Stimulated activated CD8-positive, alpha-beta memory T cell treated with anti-CD3 and anti-CD28 coated beads, Interleukin-4, amount 100 ng/mL, for 4 hours (primary cell): ENCODE measurements at regions not wholly inside any gene's neighbourhood (a gene's known extent, or its start where the extent isn't known, plus 50 kb on each side); places are given as distances from the start of the nearest gene placed in this dataset.

Experiments used
- DNase-seq, 2 donors: peaks; one replicate each; pipeline ENCODE4 v3.0.0-alpha.2; 2020; ENCODE audit warnings: low read depth in 2 of 2, low spot score in 1 of 2

DNA sequence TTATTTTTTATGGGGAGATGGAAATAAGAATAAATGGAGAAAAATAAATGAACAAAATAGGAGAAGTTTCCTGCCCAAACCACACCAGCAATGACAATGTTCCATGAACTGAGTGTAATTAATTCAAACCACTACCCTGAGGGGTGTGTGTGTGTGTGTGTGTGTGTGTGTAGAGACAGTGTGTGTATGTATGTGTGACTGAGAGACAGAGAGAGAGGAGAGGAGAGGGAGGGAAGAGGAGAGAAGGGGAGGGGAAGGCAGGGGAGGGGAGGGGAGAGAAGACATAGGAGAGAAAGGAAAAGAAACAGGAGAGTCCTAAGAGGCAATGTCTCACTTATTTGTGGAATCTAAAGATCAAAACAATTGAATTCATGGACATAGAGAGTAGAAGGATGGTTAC, 65.0 kb upstream of the POU2AF1 start:
- DNase-seq: no peak

DNA sequence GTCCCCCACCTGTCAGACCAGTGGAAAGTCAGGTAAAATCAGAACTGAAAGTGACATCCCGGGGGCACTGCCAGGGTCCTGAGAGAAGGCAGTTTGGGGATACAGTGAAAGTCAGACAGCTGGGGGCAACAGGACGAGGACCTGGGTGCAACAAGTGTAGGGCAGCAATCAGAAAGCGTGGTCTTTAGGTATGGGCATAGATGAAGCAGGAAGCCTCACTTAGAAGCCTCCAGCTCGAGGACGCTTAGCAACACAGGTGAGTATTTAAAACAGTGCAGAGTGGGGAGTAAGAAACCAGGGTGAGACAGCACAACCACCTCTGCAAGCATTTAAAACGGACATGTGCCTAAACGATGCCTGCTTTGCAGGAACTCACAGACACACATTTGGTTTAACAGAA, 64.6 kb upstream of the POU2AF1 start:
- no peak for DNase-seq

DNA sequence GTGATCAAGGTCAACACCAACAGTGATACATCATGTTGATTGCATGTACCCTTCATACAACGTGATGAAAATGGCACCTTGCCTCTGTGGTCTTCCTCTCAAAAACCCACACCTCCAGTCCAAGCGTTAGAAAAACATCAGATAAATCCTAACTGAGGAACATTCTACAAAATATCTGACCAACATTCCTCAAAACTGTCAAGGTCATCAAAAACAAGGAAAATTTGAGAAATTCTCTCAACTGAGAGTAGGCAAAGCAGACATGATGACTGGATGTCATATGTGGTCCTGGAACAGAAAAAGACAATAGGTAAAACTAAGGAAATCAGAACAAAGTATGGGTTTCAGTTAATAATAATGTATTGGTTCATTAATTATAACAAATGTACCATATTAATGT, 64.0 kb upstream of the POU2AF1 start:
- DNase-seq: no peak

DNA sequence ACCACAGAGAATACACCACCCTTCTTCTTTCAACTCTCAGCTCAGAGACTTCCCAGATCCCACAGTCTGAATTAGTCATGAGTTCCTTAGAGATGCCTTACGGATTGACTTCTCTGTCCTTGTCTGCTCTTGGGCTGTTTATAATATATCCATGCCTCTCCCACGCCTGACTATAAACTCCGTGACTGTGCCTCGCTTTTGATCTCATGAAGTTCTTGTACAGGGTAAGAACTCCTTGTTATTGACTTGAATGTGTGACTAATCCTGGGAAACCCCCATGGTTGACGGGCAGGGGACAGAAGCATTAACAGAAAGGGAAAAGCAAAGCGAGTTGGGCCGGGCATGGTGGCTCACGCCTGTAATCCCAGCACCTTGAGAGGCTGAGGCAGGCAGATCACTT, 62.4 kb upstream of the POU2AF1 start:
- DNase-seq: no peak

DNA sequence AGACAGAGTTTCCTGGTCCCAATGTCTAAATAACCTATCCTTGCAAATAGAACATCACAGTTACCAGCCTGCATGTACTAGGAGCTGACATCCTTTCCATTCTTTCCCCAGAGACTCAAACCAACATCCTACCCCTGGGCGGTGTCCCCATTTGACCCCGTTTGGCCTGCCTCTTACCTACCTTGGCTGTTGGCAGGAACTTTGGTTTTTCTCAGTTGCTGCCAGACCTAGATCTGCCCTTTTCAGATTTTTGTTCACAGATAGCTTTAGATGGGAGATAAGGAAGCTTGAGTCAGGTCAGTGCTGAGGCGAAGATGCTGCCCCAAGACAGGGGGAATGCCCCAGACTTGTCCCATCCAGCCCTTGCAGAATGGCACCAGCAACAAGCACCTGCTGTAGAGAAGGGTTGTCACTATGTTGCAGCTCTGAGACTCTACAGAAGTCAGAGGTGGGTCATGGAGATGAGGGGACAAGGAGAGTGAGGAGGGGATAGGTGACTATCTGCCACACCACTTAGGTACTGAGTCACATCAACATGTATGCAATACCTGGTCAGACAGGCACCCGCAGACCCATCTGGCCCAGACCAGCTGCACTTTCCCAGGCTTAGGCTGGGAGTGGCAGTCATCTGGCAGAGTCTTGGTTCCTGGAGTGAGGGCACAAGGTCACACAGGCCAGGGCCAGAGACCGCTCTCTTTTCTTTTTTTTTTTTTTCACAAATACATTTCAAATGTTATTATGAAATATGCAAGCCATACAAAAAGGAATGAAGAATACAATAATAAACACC, 61.5 kb upstream of the POU2AF1 start:
- no peak for DNase-seq

DNA sequence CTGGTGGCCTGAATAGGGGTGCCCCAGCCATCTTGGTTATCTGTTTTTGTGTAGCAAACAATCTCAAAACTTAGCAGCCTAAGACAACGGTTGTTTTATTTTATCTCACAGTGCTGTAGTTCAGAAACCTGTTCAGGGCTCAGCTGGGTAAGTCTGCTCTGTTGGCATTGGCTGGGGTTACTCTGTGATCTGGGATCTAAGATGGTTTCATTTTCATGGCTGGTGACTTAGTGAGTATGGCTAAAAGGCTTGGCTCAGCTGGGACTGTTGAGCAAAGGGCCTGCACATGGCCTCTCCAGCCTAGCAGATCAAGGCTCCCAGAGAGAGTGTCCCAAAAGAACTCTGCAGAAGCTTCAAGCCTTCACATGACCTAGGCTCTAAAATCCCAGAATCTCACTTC, 60.8 kb upstream of the POU2AF1 start:
- DNase-seq: no peak

DNA sequence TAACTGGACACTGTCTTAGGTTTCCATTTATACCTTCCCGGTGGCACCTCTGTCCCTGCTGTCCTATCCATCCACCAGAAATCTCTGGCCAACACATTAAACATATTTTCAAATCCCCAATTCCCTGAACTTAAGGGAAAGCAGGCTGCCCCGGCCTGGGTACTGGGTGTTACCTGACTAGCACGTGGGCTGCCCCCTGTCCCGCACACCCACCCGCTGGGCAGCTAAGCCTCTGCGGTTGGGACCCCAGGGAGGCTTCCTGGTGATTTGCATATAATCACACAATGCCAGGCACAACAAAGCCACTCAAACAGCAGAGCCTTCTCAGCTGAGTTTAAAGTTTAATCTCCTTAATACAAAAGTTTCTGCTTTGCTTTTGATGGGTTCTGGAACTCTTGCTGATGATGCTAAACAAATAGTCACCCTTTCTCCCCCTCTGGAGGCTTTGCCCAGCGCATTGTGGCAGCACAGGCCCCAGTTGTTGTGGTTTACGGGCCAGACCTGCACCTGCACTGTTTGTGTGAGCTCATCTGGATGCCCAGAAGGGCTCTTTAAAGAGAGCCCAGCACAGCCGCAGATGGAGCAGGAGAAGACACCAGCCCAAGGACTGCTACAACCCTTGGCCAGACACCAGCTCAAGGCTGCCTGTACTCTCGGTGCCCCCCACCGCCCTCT, 59.9 kb upstream of the POU2AF1 start:
- no peak for DNase-seq

DNA sequence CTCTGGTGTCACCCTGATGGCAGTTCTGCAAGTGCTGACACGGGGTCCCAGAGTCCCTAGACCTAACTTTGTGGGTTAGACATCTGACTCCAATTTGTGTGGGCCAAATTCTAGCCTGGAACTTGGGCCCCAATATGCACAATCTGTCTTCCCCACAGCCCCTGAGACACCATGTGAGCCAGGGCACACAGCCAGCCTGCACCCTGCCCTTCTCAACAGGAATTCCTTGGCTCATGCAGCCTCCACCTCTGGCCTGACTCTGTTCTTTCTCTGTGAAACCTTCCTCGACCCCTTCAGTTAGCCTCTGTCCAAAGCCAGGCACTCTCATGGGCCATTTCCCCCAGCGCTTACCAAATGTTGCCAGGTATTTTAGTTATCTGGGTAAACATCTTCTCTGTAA, 59.1 kb upstream of the POU2AF1 start:
- no peak for DNase-seq

DNA sequence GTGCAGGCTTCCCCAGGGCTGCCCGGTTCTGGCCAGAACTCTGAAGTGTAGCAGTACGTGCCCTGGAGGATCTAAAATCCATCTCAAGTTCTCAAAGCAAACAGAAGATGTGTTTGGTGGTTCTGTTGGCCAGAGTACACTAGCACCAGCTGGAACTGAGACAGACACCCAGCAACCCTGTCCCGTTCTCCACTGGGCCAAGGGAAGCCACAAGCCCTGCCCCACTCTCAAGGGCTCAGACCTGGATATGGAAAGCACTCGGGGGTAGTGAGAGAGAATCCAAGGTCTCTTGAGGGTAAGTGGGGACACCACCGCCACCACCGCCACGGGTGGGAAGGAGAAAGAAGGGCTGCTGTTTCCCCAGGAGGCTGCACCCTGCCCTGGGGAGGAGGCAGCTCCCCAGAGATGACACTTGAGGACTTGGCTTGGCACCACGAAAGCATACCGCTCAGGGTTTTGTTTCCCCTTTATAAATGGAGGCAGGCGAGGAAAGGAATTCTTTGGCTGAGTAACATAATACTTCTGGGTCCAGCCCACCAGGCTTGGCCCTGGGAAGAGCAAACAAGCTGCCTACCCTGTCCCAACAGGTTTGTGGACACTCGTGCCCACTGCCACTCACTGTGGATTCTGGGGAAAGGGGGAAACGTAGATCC, 56.1 kb upstream of the POU2AF1 start:
- DNase-seq: no peak

DNA sequence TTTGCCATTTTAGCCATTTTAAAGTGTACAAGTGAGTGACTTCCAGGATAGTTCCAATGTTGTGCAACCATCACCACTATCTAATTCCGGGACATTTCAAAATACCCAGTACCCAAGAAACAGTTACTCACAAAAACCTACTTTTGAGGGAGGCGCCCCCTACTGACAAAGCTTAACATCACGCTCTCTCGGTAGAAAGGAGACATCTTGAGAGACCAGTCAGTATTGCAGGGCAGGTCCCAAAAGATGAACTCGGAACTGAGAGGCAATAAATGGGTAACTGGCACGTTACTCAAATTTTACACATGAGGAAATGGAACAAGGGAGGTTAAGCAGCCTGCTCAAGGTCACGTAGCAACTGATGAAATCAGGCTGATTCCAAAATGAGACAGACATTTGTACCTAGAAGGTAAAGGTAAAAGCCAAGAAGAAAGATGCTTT, 50.0 kb upstream of the POU2AF1 start:
- DNase-seq: peak; percentile 15 to 23
